Panc1 (cell line): ENCODE measurements at regions not wholly inside any gene's neighbourhood (a gene's known extent, or its start where the extent isn't known, plus 50 kb on each side); places are given as distances from the start of the nearest gene placed in this dataset.
"Not testable (repeated sequence)": the region's sequence is repeated elsewhere in the genome, so short reads cannot be mapped to it uniquely, and the experiment has no call there.

Experiments
- ATAC-seq: fragments of 200-7000 bp; cut with Tn5 transposase; 2 replicates; pipeline ENCODE4 v1.9.1; 2020; ENCODE audit warnings: mild to moderate bottlenecking, moderate library complexity
- BruUV-seq: library from RNA; stranded (reverse); fragments of 400-500 nt; replicated peaks from 2 replicates; lab custom pipeline; 2021; lab: Mats Ljungman, UMichigan
- CTCF ChIA-PET: fragments of 300-600 bp; sonication (Branson Sonifier 250); formaldehyde crosslinking; loops from one replicate; lab custom pipeline; 2022; ENCODE audit warnings: antibody characterized with exemption; lab: Charles Lee
- POLR2A ChIA-PET: fragments of 300-600 bp; sonication (Branson Sonifier 250); formaldehyde crosslinking; loops from one replicate; lab custom pipeline; 2022; ENCODE audit warnings: antibody characterized with exemption; lab: Charles Lee
- DNase-seq: peaks from one replicate; pipeline ENCODE4 v3.0.0-alpha.2; 2010; ENCODE audit warnings: low read depth, low spot score
- H3K27ac ChIP-seq: 2 replicates; pipeline ENCODE4 v1.5.1; 2011; ENCODE audit warnings: mild to moderate bottlenecking, low read length, inconsistent platforms
- H3K27me3 ChIP-seq: fragments of 200-500 bp; sonication (Bioruptor generic); 2 replicates; pipeline ENCODE4 v1.6.0; 2014; ENCODE audit warnings: low read length, inconsistent platforms; ENCODE audit not compliant: control insufficient read depth, insufficient read depth
- H3K36me3 ChIP-seq: fragments of 200-500 bp; sonication (Bioruptor generic); 2 replicates; pipeline ENCODE4 v1.5.1; 2014; ENCODE audit warnings: inconsistent platforms, mild to moderate bottlenecking, low read length, moderate library complexity; ENCODE audit not compliant: control insufficient read depth, insufficient read depth
- H3K4me1 ChIP-seq: 2 replicates; pipeline ENCODE4 v1.5.1; 2011; ENCODE audit warnings: inconsistent platforms, mild to moderate bottlenecking, low read length, moderate library complexity; ENCODE audit not compliant: control insufficient read depth, insufficient read depth
- H3K4me3 ChIP-seq, 2 experiments: 2 replicates each; pipeline ENCODE4 v1.5.1; 2011 to 2012; ENCODE audit warnings: low read depth in 2 of 2, low read length in 2 of 2, mild to moderate bottlenecking in 2 of 2, inconsistent platforms in 1 of 2, moderate library complexity in 1 of 2
- H3K9me3 ChIP-seq: fragments of 200-500 bp; sonication (Bioruptor generic); 2 replicates; pipeline ENCODE4 v1.5.1; 2014; ENCODE audit warnings: low read depth, mild to moderate bottlenecking, inconsistent platforms, low read length, moderate library complexity; ENCODE audit not compliant: control insufficient read depth, insufficient read depth
- SIN3A ChIP-seq: IDR thresholded peaks from 2 replicates; pipeline ENCODE4 v1.6.1; 2012; ENCODE audit warnings: low read depth, mild to moderate bottlenecking, low read length, moderate library complexity, borderline replicate concordance; ENCODE audit not compliant: insufficient read depth
- in situ Hi-C: cut with HindIII; loops from 2 replicates; pipeline ENCODE4 v1.10.0; 2016; ENCODE audit warnings: low sequenced_read_pairs, low pct_unique_long_range_greater_than_20kb
- intact Hi-C: fragments of 100-400 bp; cut with micrococcal nuclease; formaldehyde crosslinking; loops from one replicate; pipeline ENCODE4 v1.10.0; 2022; ENCODE audit not compliant: unreplicated experiment
- TF ChIP-seq, protein P1 (sequence below), 2 experiments: IDR thresholded peaks; 2 replicates each; pipeline ENCODE4 v1.6.1; 2011 to 2012; ENCODE audit warnings: low read depth in 2 of 2, control low read depth in 1 of 2, low read length in 1 of 2, mild to moderate bottlenecking in 1 of 2, moderate library complexity in 1 of 2; ENCODE audit not compliant: insufficient read depth in 1 of 2

GRCh38 chr22:18731075-18731666 lies 119.5 kb upstream of the RIMBP3 start:
- TF ChIP-seq, protein P1, sequence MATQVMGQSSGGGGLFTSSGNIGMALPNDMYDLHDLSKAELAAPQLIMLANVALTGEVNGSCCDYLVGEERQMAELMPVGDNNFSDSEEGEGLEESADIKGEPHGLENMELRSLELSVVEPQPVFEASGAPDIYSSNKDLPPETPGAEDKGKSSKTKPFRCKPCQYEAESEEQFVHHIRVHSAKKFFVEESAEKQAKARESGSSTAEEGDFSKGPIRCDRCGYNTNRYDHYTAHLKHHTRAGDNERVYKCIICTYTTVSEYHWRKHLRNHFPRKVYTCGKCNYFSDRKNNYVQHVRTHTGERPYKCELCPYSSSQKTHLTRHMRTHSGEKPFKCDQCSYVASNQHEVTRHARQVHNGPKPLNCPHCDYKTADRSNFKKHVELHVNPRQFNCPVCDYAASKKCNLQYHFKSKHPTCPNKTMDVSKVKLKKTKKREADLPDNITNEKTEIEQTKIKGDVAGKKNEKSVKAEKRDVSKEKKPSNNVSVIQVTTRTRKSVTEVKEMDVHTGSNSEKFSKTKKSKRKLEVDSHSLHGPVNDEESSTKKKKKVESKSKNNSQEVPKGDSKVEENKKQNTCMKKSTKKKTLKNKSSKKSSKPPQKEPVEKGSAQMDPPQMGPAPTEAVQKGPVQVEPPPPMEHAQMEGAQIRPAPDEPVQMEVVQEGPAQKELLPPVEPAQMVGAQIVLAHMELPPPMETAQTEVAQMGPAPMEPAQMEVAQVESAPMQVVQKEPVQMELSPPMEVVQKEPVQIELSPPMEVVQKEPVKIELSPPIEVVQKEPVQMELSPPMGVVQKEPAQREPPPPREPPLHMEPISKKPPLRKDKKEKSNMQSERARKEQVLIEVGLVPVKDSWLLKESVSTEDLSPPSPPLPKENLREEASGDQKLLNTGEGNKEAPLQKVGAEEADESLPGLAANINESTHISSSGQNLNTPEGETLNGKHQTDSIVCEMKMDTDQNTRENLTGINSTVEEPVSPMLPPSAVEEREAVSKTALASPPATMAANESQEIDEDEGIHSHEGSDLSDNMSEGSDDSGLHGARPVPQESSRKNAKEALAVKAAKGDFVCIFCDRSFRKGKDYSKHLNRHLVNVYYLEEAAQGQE (IDR thresholded peaks at IDR 0.05; ENCODE audit: insufficient read depth in 1 of 2, low read depth in 2 of 2, low read length in 1 of 2), result no peak
- TF ChIP-seq SIN3A, result no peak
- ChIA-PET POLR2A (no interaction called here), CTCF (no interaction called here)
- BruUV-seq, result no TSS peak
- DNase-seq (no peak), ATAC-seq (no peak)
- Histone ChIP-seq H3K4me3 (no peak overlapping the region), H3K27ac (no peak overlapping the region), H3K9me3 (no peaks in the 10 kb centered on the region), H3K27me3 (no peaks in the 10 kb centered on the region), H3K4me1 (no peaks in the 10 kb centered on the region), H3K36me3 (no peaks in the 10 kb centered on the region)
- in situ Hi-C loops (no loop called here), intact Hi-C loops (no loop called here)

DNA sequence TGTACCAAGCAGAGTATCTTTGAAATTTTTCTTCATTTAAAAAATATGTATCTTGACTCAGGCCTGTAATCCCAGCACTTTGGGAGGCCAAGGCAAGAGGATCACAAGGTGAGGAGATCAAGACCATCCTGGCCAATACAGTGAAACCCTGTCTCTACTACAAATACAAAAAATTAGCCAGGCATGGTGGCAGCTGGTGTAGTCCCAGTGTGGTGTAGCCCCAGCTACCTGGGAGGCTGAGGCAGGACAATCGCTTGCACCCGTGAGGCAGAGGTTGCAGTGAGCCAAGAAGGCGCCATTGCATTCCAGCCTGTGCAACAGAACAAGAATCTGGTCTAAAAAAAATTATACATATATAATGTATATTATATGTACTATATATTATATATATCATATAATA lies 118.7 kb upstream of the RIMBP3 start:
- DNase-seq, H3K27me3 ChIP-seq, in situ Hi-C loops, H3K9me3 ChIP-seq, H3K4me1 ChIP-seq, H3K27ac ChIP-seq, H3K4me3 ChIP-seq, H3K36me3 ChIP-seq, CTCF ChIA-PET, POLR2A ChIA-PET, intact Hi-C loops, BruUV-seq: not testable (repeated sequence)
- 0 out of 2 replicates have a peak, but pooled peaks have one; percentile 21 for ATAC-seq
